ENCODE measurements at regions not wholly inside any gene's neighbourhood (a gene's known extent, or its start where the extent isn't known, plus 50 kb on each side); places are given as distances from the start of the nearest gene placed in this dataset.
A peak's percentile ranks its signal among the peaks of the same experiment; 100 is the strongest.

- Mint-ChIP-seq H3K27me3 (ENCODE audit: unreplicated experiment) (no peaks in the 10 kb centered on the region), H3K9me3 (ENCODE audit: low read depth, unreplicated experiment) (peaks cover 11% of the 10 kb centered on the region), H3K27ac (ENCODE audit: unreplicated experiment) (no peak overlapping the region), H3K4me3 (ENCODE audit: low read depth, unreplicated experiment) (no peak overlapping the region), H3K4me1 (ENCODE audit: low read depth, unreplicated experiment) (no peaks in the 10 kb centered on the region), H3K36me3 (ENCODE audit: insufficient read depth, unreplicated experiment) (peaks cover 5% of the 10 kb centered on the region)
- CTCF ChIA-PET: no interaction called here
- intact Hi-C loops (cut with micrococcal nuclease; ENCODE audit: unreplicated experiment): no loop called here
- DNase-seq: no peak
- no peak for TF ChIP-seq CTCF (IDR thresholded peaks at IDR 0.05; ENCODE audit: unreplicated experiment)
- BruUV-seq (replicated peaks): no TSS peak
Observed at GRCh38 chr5:27220752-27221151, 182.4 kb upstream of the CDH9 start.

- CTCF ChIA-PET: no interaction called here
- TF ChIP-seq CTCF (IDR thresholded peaks at IDR 0.05; ENCODE audit: unreplicated experiment): no peak
- H3K9me3 Mint-ChIP-seq (ENCODE audit: low read depth, unreplicated experiment): peaks cover 13% of the 10 kb centered on the region
- H3K4me1 Mint-ChIP-seq (ENCODE audit: low read depth, unreplicated experiment): no peaks in the 10 kb centered on the region
- peak overlapping the region; percentile 56 for H3K4me3 Mint-ChIP-seq (ENCODE audit: low read depth, unreplicated experiment)
- BruUV-seq (replicated peaks): no TSS peak
- H3K36me3 Mint-ChIP-seq (ENCODE audit: insufficient read depth, unreplicated experiment): peaks cover 5% of the 10 kb centered on the region
- DNase-seq: no peak
- intact Hi-C loops (cut with micrococcal nuclease; ENCODE audit: unreplicated experiment): no loop called here
- H3K27ac Mint-ChIP-seq (ENCODE audit: unreplicated experiment): no peak overlapping the region
- no peaks in the 10 kb centered on the region for H3K27me3 Mint-ChIP-seq (ENCODE audit: unreplicated experiment)
Observed at GRCh38 chr5:27217977-27218376, 179.6 kb upstream of the CDH9 start.

GRCh38 chr5:27217155-27217956, 179.0 kb upstream of the CDH9 start:
- peaks cover 5% of the 10 kb centered on the region for H3K36me3 Mint-ChIP-seq (ENCODE audit: insufficient read depth, unreplicated experiment)

GRCh38 chr5:27216367-27216950, 178.1 kb upstream of the CDH9 start:
- peaks cover 9% of the 10 kb centered on the region for H3K9me3 Mint-ChIP-seq (ENCODE audit: low read depth, unreplicated experiment)
- H3K4me1 Mint-ChIP-seq (ENCODE audit: low read depth, unreplicated experiment): no peaks in the 10 kb centered on the region
- no peaks in the 10 kb centered on the region for H3K27me3 Mint-ChIP-seq (ENCODE audit: unreplicated experiment)
- H3K4me3 Mint-ChIP-seq (ENCODE audit: low read depth, unreplicated experiment): no peak overlapping the region
- no peak overlapping the region for H3K27ac Mint-ChIP-seq (ENCODE audit: unreplicated experiment)
- DNase-seq: no peak
- intact Hi-C loops (cut with micrococcal nuclease; ENCODE audit: unreplicated experiment): no loop called here
- H3K36me3 Mint-ChIP-seq (ENCODE audit: insufficient read depth, unreplicated experiment): peaks cover 5% of the 10 kb centered on the region
- CTCF ChIA-PET: no interaction called here
- BruUV-seq (replicated peaks): no TSS peak
- no peak for TF ChIP-seq CTCF (IDR thresholded peaks at IDR 0.05; ENCODE audit: unreplicated experiment)

More at GRCh38 chr5:27217155-27217956, 179.0 kb upstream of the CDH9 start:
- no peak for TF ChIP-seq CTCF (IDR thresholded peaks at IDR 0.05; ENCODE audit: unreplicated experiment)
- BruUV-seq (replicated peaks): no TSS peak
- Mint-ChIP-seq H3K9me3 (ENCODE audit: low read depth, unreplicated experiment) (peaks cover 9% of the 10 kb centered on the region), H3K27ac (ENCODE audit: unreplicated experiment) (no peak overlapping the region), H3K27me3 (ENCODE audit: unreplicated experiment) (no peaks in the 10 kb centered on the region), H3K4me3 (ENCODE audit: low read depth, unreplicated experiment) (peak overlapping the region; percentile 56), H3K4me1 (ENCODE audit: low read depth, unreplicated experiment) (no peaks in the 10 kb centered on the region)
- no peak for DNase-seq
- CTCF ChIA-PET: no interaction called here
- intact Hi-C loops (cut with micrococcal nuclease; ENCODE audit: unreplicated experiment): no loop called here
